K562 (cell line): ENCODE measurements at regions not wholly inside any gene's neighbourhood (a gene's known extent, or its start where the extent isn't known, plus 50 kb on each side); places are given as distances from the start of the nearest gene placed in this dataset.

Source experiments
- ATAC-seq: fragments of 200-7000 bp; cut with Tn5 transposase; 3 replicates; pipeline ENCODE4 v1.9.1; 2020; ENCODE audit warnings: moderate library complexity
- BruUV-seq: library from RNA; stranded (reverse); fragments of 400-500 nt; replicated peaks from 2 replicates; lab custom pipeline; 2021; lab: Mats Ljungman, UMichigan
- CTCF ChIA-PET: fragments of 300-600 bp; formaldehyde crosslinking; extraction: SDS; loops from one replicate; lab custom pipeline; 2021; ENCODE audit warnings: low intra/inter-chr PET ratio; lab: Yijun Ruan, JAX
- POLR2A ChIA-PET: fragments of 300-600, 350-650 bp; sonication (Branson Sonifier 250); formaldehyde crosslinking; extraction: SDS; loops from one replicate; lab custom pipeline; 2021; ENCODE audit warnings: antibody characterized with exemption, inconsistent platforms; lab: Yijun Ruan, JAX
- DNase-seq, 4 experiments: peaks; one replicate each; pipeline versions ENCODE4 v3.0.0 to v3.0.0-alpha.2; 2011 to 2018; ENCODE audit warnings: low spot score in 3 of 4, mixed read lengths in 3 of 4; ENCODE audit errors: extremely low read depth in 1 of 4
- FAIRE-seq: peaks from 2 replicates; lab custom pipeline; 2011; peaks lifted over from hg19 to GRCh38; lab: Jason Lieb, UNC
- H2AFZ ChIP-seq: 2 replicates; pipeline ENCODE4 v1.6.0; 2011; ENCODE audit warnings: low read depth, low read length, control low read depth, inconsistent platforms
- H3K27ac ChIP-seq: fragments of 200-600 bp; 3 replicates; pipeline ENCODE4 v1.8.0; 2011; ENCODE audit warnings: low read depth, mild to moderate bottlenecking, control low read depth, inconsistent platforms, low read length, moderate library complexity, mixed read lengths; ENCODE audit errors: extremely low read depth
- H3K27me3 ChIP-seq, 2 experiments: fragments of 300-600 bp in 1 of 2; 2 replicates in 1 of 2; 3 replicates in 1 of 2; pipeline versions ENCODE4 v1.6.0 to v1.8.0; 2011; ENCODE audit warnings: inconsistent platforms in 2 of 2, low read length in 2 of 2, mild to moderate bottlenecking in 1 of 2, mixed read lengths in 1 of 2, moderate library complexity in 1 of 2; ENCODE audit not compliant: control insufficient read depth in 2 of 2, insufficient read depth in 2 of 2
- H3K36me3 ChIP-seq: fragments of 300-600 bp; 3 replicates; pipeline ENCODE4 v1.8.0; 2011; ENCODE audit warnings: mild to moderate bottlenecking, low read length, inconsistent platforms; ENCODE audit not compliant: control insufficient read depth, insufficient read depth
- H3K4me1 ChIP-seq, 2 experiments: fragments of 200-600 bp in 1 of 2; replicated peaks in 1 of 2; 2 replicates in 1 of 2; 3 replicates in 1 of 2; pipeline versions ENCODE4 v1.5.1 to v1.8.0; 2011; ENCODE audit warnings: inconsistent platforms in 2 of 2, low read length in 2 of 2, mild to moderate bottlenecking in 1 of 2, mixed read lengths in 1 of 2, moderate library complexity in 1 of 2; ENCODE audit not compliant: control insufficient read depth in 2 of 2, insufficient read depth in 2 of 2
- H3K4me2 ChIP-seq: 2 replicates; pipeline ENCODE4 v1.6.1; 2011; ENCODE audit warnings: low read length, control low read depth, inconsistent platforms, mixed read lengths; ENCODE audit not compliant: insufficient read depth
- H3K4me3 ChIP-seq: fragments of 200-600 bp; sonication (generic), shearing (Covaris generic); 2 replicates; pipeline ENCODE4 v1.5.1; 2016; ENCODE audit warnings: control low read depth, inconsistent platforms
- H3K79me2 ChIP-seq: fragments of 200-600 bp; 3 replicates; pipeline ENCODE4 v1.8.0; 2011; ENCODE audit warnings: low read length, inconsistent platforms; ENCODE audit not compliant: control insufficient read depth, insufficient read depth
- H3K9ac ChIP-seq, 2 experiments: 2 replicates each; pipeline versions ENCODE4 v1.6.0 to v1.6.1; 2011; ENCODE audit warnings: low read depth in 2 of 2, low read length in 2 of 2, control low read depth in 1 of 2, inconsistent platforms in 1 of 2, mild to moderate bottlenecking in 1 of 2, mixed read lengths in 1 of 2; ENCODE audit not compliant: insufficient read depth in 1 of 2
- H3K9me1 ChIP-seq: one replicate; pipeline ENCODE4 v1.6.0; 2011; ENCODE audit warnings: inconsistent platforms, mild to moderate bottlenecking, low read length, moderate library complexity; ENCODE audit not compliant: control insufficient read depth, insufficient read depth
- H3K9me3 ChIP-seq: replicated peaks from 2 replicates; pipeline ENCODE4 v1.5.1; 2011; ENCODE audit warnings: low read depth, low read length, inconsistent platforms; ENCODE audit not compliant: control insufficient read depth, insufficient read depth
- H4K20me1 ChIP-seq: replicated peaks from 2 replicates; pipeline ENCODE4 v1.6.1; 2011; ENCODE audit warnings: low read length, inconsistent platforms, mixed read lengths; ENCODE audit not compliant: control insufficient read depth, insufficient read depth
- BDP1 ChIP-seq: IDR thresholded peaks from 3 replicates; pipeline ENCODE4 v1.6.1; 2011; ENCODE audit not compliant: insufficient read length, insufficient read depth
- BRCA1 ChIP-seq, 2 experiments: fragments of 450-650 bp in 1 of 2; sonication (generic) in 1 of 2; formaldehyde crosslinking in 1 of 2; IDR thresholded peaks; 2 replicates each; pipeline versions ENCODE4 v1.5.0 to v1.6.1; 2017 to 2020; ENCODE audit warnings: mild to moderate bottlenecking in 1 of 2, missing genetic modification reagents in 1 of 2
- DLX4 ChIP-seq: fragments of 250-450 bp; sonication (Bioruptor Pico); IDR thresholded peaks from 2 replicates; pipeline ENCODE4 v1.6.1; 2021; ENCODE audit warnings: mild to moderate bottlenecking
- FOS ChIP-seq: IDR thresholded peaks from 3 replicates; pipeline ENCODE4 v1.6.1; 2011; ENCODE audit not compliant: insufficient read length; ENCODE audit errors: extremely low read depth
- HNRNPL ChIP-seq: fragments of 200-400 bp; formaldehyde crosslinking; IDR thresholded peaks from 2 replicates; pipeline ENCODE4 v1.6.1; 2017; ENCODE audit warnings: low read depth, mild to moderate bottlenecking, low read length
- ILK ChIP-seq: fragments of 450-650 bp; IDR thresholded peaks from 2 replicates; pipeline ENCODE4 v1.6.1; 2016; ENCODE audit warnings: missing genetic modification characterization, low read depth, mild to moderate bottlenecking, missing compliant biosample characterization, moderate library complexity, borderline replicate concordance
- MYBL2 ChIP-seq, 2 experiments: fragments of 450-650 bp in 1 of 2; sonication (generic) in 1 of 2; formaldehyde crosslinking in 1 of 2; IDR thresholded peaks; 2 replicates each; pipeline versions ENCODE4 v1.6.1 to v1.8.1; 2017 to 2022; ENCODE audit warnings: borderline replicate concordance in 1 of 2, inconsistent platforms in 1 of 2, low read depth in 1 of 2, mild to moderate bottlenecking in 1 of 2, missing genetic modification reagents in 1 of 2, moderate library complexity in 1 of 2
- RBFOX2 ChIP-seq: fragments of 200-400 bp; formaldehyde crosslinking; IDR thresholded peaks from 2 replicates; pipeline ENCODE4 v1.6.1; 2017; ENCODE audit warnings: low read depth, mild to moderate bottlenecking, low read length, moderate library complexity
- RBM15 ChIP-seq: fragments of 200-400 bp; formaldehyde crosslinking; IDR thresholded peaks from 2 replicates; pipeline ENCODE4 v1.6.1; 2018; ENCODE audit warnings: mild to moderate bottlenecking, low read length, moderate library complexity; ENCODE audit not compliant: insufficient read depth
- SFPQ ChIP-seq: fragments of 200-400 bp; formaldehyde crosslinking; IDR thresholded peaks from 2 replicates; pipeline ENCODE4 v1.6.1; 2017; ENCODE audit warnings: mild to moderate bottlenecking, low read depth, low read length, moderate library complexity
- ZBTB7A ChIP-seq: IDR thresholded peaks from 2 replicates; pipeline ENCODE4 v1.6.1; 2011; ENCODE audit warnings: low read depth, mild to moderate bottlenecking, low read length, moderate library complexity, borderline replicate concordance; ENCODE audit not compliant: control insufficient read depth
- ZNF124 ChIP-seq: sonication (generic); formaldehyde crosslinking; IDR thresholded peaks from 2 replicates; pipeline ENCODE4 v1.8.1; 2022; ENCODE audit warnings: missing genetic modification reagents
- ZNF511 ChIP-seq: sonication (generic); formaldehyde crosslinking; IDR thresholded peaks from 2 replicates; pipeline ENCODE4 v1.8.0; 2022; ENCODE audit warnings: mild to moderate bottlenecking, missing genetic modification reagents
- WGBS: fragments of 100-300 bp; shearing (Covaris generic); methylation state at CpG from one replicate; pipeline ENCODE4 v1.1.6; 2016; ENCODE audit warnings: low coverage, mixed read lengths; ENCODE audit not compliant: insufficient coverage; ENCODE audit errors: missing lambda C conversion rate; 5-methylcytosine and 5-hydroxymethylcytosine counted together
- in situ Hi-C: fragments of 300-500 bp; cut with MboI; formaldehyde crosslinking; loops from 4 replicates; pipeline ENCODE4 v1.15.0; 2018; ENCODE audit warnings: inconsistent platforms, mixed read lengths
- intact Hi-C: fragments of 100-400 bp; cut with micrococcal nuclease; formaldehyde crosslinking; loops from 2 replicates; pipeline ENCODE4 v1.14.2; 2022

GRCh38 chr9:7286101-7286500 lies 513.5 kb downstream of the DMAC1 start (continued):
- no peak for TF ChIP-seq SFPQ
- TF ChIP-seq BRCA1 (IDR thresholded peaks at IDR 0.05) = no peak
- no peak for TF ChIP-seq BRCA1 (CRISPR knock-in tag; IDR thresholded peaks at IDR 0.05)
- TF ChIP-seq, all 486 proteins: peak for 0

- Histone ChIP-seq H3K27me3 (no peaks in the 10 kb centered on the region), H3K4me3 (no peak overlapping the region), H3K9ac (no peak overlapping the region), H3K4me2 (no peak overlapping the region), H3K27ac (no peak overlapping the region), H3K36me3 (no peaks in the 10 kb centered on the region), H2AFZ (no peak overlapping the region), H3K9me3 (no peaks in the 10 kb centered on the region), H3K79me2 (no peaks in the 10 kb centered on the region), H3K9me1 (no peaks in the 10 kb centered on the region), H3K4me1 (no peaks in the 10 kb centered on the region), H4K20me1 (no peaks in the 10 kb centered on the region)
- in situ Hi-C loops (no loop called here), intact Hi-C loops (no loop called here)
- no peak for TF ChIP-seq ZNF124
- no peak for TF ChIP-seq DLX4 (CRISPR knock-in tag)
- TF ChIP-seq RBFOX2 = no peak
- no peak for TF ChIP-seq RBM15
- no peak for TF ChIP-seq ZNF511 (CRISPR knock-in tag)
- no peak for TF ChIP-seq ILK (tag)
- no peak for TF ChIP-seq HNRNPL
- TF ChIP-seq BRCA1 (IDR thresholded peaks at IDR 0.05) = no peak
- TF ChIP-seq BRCA1 (CRISPR knock-in tag; IDR thresholded peaks at IDR 0.05) = no peak
- no peak for TF ChIP-seq MYBL2 (IDR thresholded peaks at IDR 0.05; ENCODE audit: low read depth)
- TF ChIP-seq MYBL2 (CRISPR knock-in tag; IDR thresholded peaks at IDR 0.05; ENCODE audit: borderline replicate concordance) = no peak
- TF ChIP-seq BDP1 = no peak
- no peak for TF ChIP-seq FOS
- TF ChIP-seq ZBTB7A = no peak
- POLR2A ChIA-PET = no interaction called here
- no peak for FAIRE-seq
- CTCF ChIA-PET = no interaction called here
- no TSS peak for BruUV-seq
- ATAC-seq = no peak
- no peak for DNase-seq
- WGBS = 0% methylated on average over 5 of the region's 5 CpGs
Observed at GRCh38 chr9:7285199-7285598, 514.4 kb downstream of the DMAC1 start.
